SK-N-SH (cell line): ENCODE measurements at regions not wholly inside any gene's neighbourhood (a gene's known extent, or its start where the extent isn't known, plus 50 kb on each side); places are given as distances from the start of the nearest gene placed in this dataset.

ENCODE experiments used
- CTCF ChIA-PET: fragments of 300-600, 350-600 bp; formaldehyde crosslinking; extraction: SDS; loops from one replicate; lab custom pipeline; 2021; lab: Yijun Ruan, JAX
- POLR2A ChIA-PET: fragments of 350-600 bp; sonication (Branson Sonifier 250); formaldehyde crosslinking; extraction: SDS; loops from one replicate; lab custom pipeline; 2020; ENCODE audit warnings: antibody characterized with exemption, inconsistent platforms; lab: Yijun Ruan, JAX
- DNase-seq: peaks from one replicate; pipeline ENCODE4 v3.0.0; 2012
- H2AFZ ChIP-seq: fragments of 200-600 bp; sonication (generic); 2 replicates; pipeline ENCODE4 v1.8.1; 2016; ENCODE audit warnings: antibody characterized with exemption, mild to moderate bottlenecking, low read depth
- H3F3A ChIP-seq: fragments of 200-600 bp; sonication (generic); replicated peaks from 2 replicates; pipeline ENCODE3; 2016; ENCODE audit warnings: antibody characterized with exemption, mild to moderate bottlenecking; ENCODE audit not compliant: insufficient read depth
- H3K27ac ChIP-seq, 2 experiments: fragments of 200-500 bp in 1 of 2; fragments of 200-600 bp in 1 of 2; sonication (Bioruptor generic) in 1 of 2; sonication (generic), shearing (Covaris generic) in 1 of 2; 2 replicates each; pipeline versions ENCODE4 v1.5.1 to v1.6.1; 2014 to 2016; ENCODE audit warnings: low read depth in 2 of 2, inconsistent platforms in 1 of 2, low read length in 1 of 2, mild to moderate bottlenecking in 1 of 2, mixed read lengths in 1 of 2
- H3K27me3 ChIP-seq: fragments of 200-600 bp; sonication (generic), shearing (Covaris generic); 2 replicates; pipeline ENCODE4 v1.6.1; 2016; ENCODE audit warnings: mixed run types; ENCODE audit not compliant: insufficient read depth
- H3K36me3 ChIP-seq, 2 experiments: fragments of 200-500 bp in 1 of 2; fragments of 200-600 bp in 1 of 2; sonication (Bioruptor generic) in 1 of 2; sonication (generic) in 1 of 2; replicated peaks in 1 of 2; 2 replicates each; pipeline versions ENCODE3 to v1.5.1; 2014 to 2016; ENCODE audit warnings: low read length in 1 of 2, mild to moderate bottlenecking in 1 of 2; ENCODE audit not compliant: insufficient read depth in 2 of 2, control insufficient read depth in 1 of 2
- H3K4me1 ChIP-seq, 2 experiments: fragments of 200-500 bp in 1 of 2; fragments of 200-600 bp in 1 of 2; sonication (Bioruptor generic) in 1 of 2; sonication (generic), shearing (Covaris generic) in 1 of 2; 2 replicates each; pipeline versions ENCODE4 v1.5.1 to v1.6.1; 2014 to 2016; ENCODE audit warnings: low read depth in 1 of 2, low read length in 1 of 2, mixed run types in 1 of 2; ENCODE audit not compliant: insufficient read depth in 2 of 2, control insufficient read depth in 1 of 2
- H3K4me2 ChIP-seq: fragments of 200-600 bp; sonication (generic), shearing (Covaris generic); 2 replicates; pipeline ENCODE4 v1.6.1; 2017; ENCODE audit warnings: mixed run types
- H3K4me3 ChIP-seq, 2 experiments: fragments of 200-500 bp in 1 of 2; fragments of 200-600 bp in 1 of 2; sonication (Bioruptor generic) in 1 of 2; sonication (generic), shearing (Covaris generic) in 1 of 2; 2 replicates each; pipeline versions ENCODE4 v1.5.1 to v1.8.1; 2014 to 2016; ENCODE audit warnings: low read depth in 2 of 2, inconsistent platforms in 1 of 2, low read length in 1 of 2, mild to moderate bottlenecking in 1 of 2, mixed read lengths in 1 of 2, moderate library complexity in 1 of 2
- H3K79me2 ChIP-seq: fragments of 200-600 bp; sonication (generic); 2 replicates; pipeline ENCODE4 v1.8.1; 2017; ENCODE audit warnings: mild to moderate bottlenecking; ENCODE audit not compliant: insufficient read depth
- H3K9ac ChIP-seq: fragments of 200-600 bp; sonication (generic); 2 replicates; pipeline ENCODE4 v1.6.1; 2017; ENCODE audit warnings: mixed run types
- H3K9me2 ChIP-seq: fragments of 200-600 bp; sonication (generic); 2 replicates; pipeline ENCODE4 v1.6.1; 2017; ENCODE audit warnings: mixed run types
- H3K9me3 ChIP-seq: fragments of 200-600 bp; sonication (generic); 2 replicates; pipeline ENCODE4 v1.6.1; 2017; ENCODE audit warnings: mixed run types, mild to moderate bottlenecking, moderate library complexity
- H4K20me1 ChIP-seq: fragments of 200-600 bp; sonication (generic); 2 replicates; pipeline ENCODE4 v1.6.1; 2017; ENCODE audit warnings: mild to moderate bottlenecking, mixed run types; ENCODE audit not compliant: insufficient read depth
- CHD2 ChIP-seq: fragments of 150-350 bp; IDR thresholded peaks from 2 replicates; pipeline ENCODE4 v1.6.1; 2018; ENCODE audit warnings: low read length; ENCODE audit not compliant: partially characterized antibody
- EP300 ChIP-seq, 2 experiments: IDR thresholded peaks; 2 replicates each; pipeline versions ENCODE4 v1.4.0 to v1.6.1; 2012; ENCODE audit warnings: borderline replicate concordance in 1 of 2, low read depth in 1 of 2, low read length in 1 of 2
- FOSL2 ChIP-seq: IDR thresholded peaks from 2 replicates; pipeline ENCODE4 v1.4.0; 2012; ENCODE audit warnings: low read depth, mild to moderate bottlenecking, moderate library complexity, borderline replicate concordance
- FOXJ3 ChIP-seq: sonication (generic); formaldehyde crosslinking; IDR thresholded peaks from 2 replicates; pipeline ENCODE4 v1.5.1; 2020; ENCODE audit warnings: mild to moderate bottlenecking, missing genetic modification reagents
- FOXM1 ChIP-seq: IDR thresholded peaks from 2 replicates; pipeline ENCODE4 v1.4.0; 2012; ENCODE audit warnings: low read depth, mild to moderate bottlenecking
- IRF3 ChIP-seq: fragments of 150-350 bp; IDR thresholded peaks from 2 replicates; pipeline ENCODE4 v1.6.1; 2016; ENCODE audit warnings: mild to moderate bottlenecking, low read depth, low read length
- MAX ChIP-seq: IDR thresholded peaks from 2 replicates; pipeline ENCODE4 v1.4.0; 2012; ENCODE audit warnings: low read depth
- MEF2A ChIP-seq: IDR thresholded peaks from 2 replicates; pipeline ENCODE4 v1.4.0; 2012; ENCODE audit warnings: low read depth, borderline replicate concordance
- NRF1 ChIP-seq: IDR thresholded peaks from 2 replicates; pipeline ENCODE4 v1.6.1; 2012; ENCODE audit warnings: low read depth, mild to moderate bottlenecking, low read length
- PBX3 ChIP-seq: IDR thresholded peaks from 2 replicates; pipeline ENCODE4; 2012
- RFX5 ChIP-seq: IDR thresholded peaks from 2 replicates; pipeline ENCODE4 v1.6.1; 2012; ENCODE audit warnings: mild to moderate bottlenecking, improper control_type of control experiment, low read length
- RXRA ChIP-seq: IDR thresholded peaks from 2 replicates; pipeline ENCODE4 v1.4.0; 2012; ENCODE audit warnings: low read depth, mild to moderate bottlenecking, borderline replicate concordance
- SIN3A ChIP-seq: IDR thresholded peaks from 2 replicates; pipeline ENCODE4 v1.6.1; 2012; ENCODE audit warnings: low read depth, mild to moderate bottlenecking, low read length, moderate library complexity, borderline replicate concordance
- TCF12 ChIP-seq: IDR thresholded peaks from 2 replicates; pipeline ENCODE4 v1.4.0; 2012
- TEAD4 ChIP-seq: IDR thresholded peaks from 2 replicates; pipeline ENCODE4 v1.4.0; 2012; ENCODE audit warnings: mild to moderate bottlenecking, borderline replicate concordance; ENCODE audit not compliant: insufficient read depth
- USF1 ChIP-seq: IDR thresholded peaks from 2 replicates; pipeline ENCODE4 v1.4.0; 2012; ENCODE audit warnings: low read depth, borderline replicate concordance
- YY1 ChIP-seq: IDR thresholded peaks from 2 replicates; pipeline ENCODE4 v1.4.0; 2012; ENCODE audit warnings: low read depth, mild to moderate bottlenecking
- WGBS: methylation state at CpG from one replicate; pipeline ENCODE4 v1.1.6; 2017; ENCODE audit warnings: low lambda C conversion rate; 5-methylcytosine and 5-hydroxymethylcytosine counted together

GRCh38 chr13:109629737-109630136 lies 156.6 kb downstream of the IRS2 start (continued):
- no peak for TF ChIP-seq FOSL2
- no peak for TF ChIP-seq TCF12
- TF ChIP-seq MAX: no peak

GRCh38 chr13:109628251-109628699 lies 158.1 kb downstream of the IRS2 start:
- H3K9ac ChIP-seq: no peak overlapping the region
- no peak overlapping the region for H3K4me3 ChIP-seq
- POLR2A ChIA-PET: no interaction called here
- DNase-seq: no peak
- no peaks in the 10 kb centered on the region for H3K79me2 ChIP-seq
- peaks cover 0 to 4% of the 10 kb centered on the region in 2 experiments; a peak in 1 of 4 replicates for H3K4me1 ChIP-seq
- H3F3A ChIP-seq: no peaks in the 10 kb centered on the region
- no peaks in the 10 kb centered on the region for H3K27me3 ChIP-seq
- H4K20me1 ChIP-seq: no peaks in the 10 kb centered on the region
- H3K27ac ChIP-seq: peak overlapping the region in 1 of 2 experiments; percentile 53; a peak in 2 of 4 replicates
- no peaks in the 10 kb centered on the region for H3K9me3 ChIP-seq
- TF ChIP-seq IRF3: no peak
- peak; percentile 51; the same call in 1 of the 2 replicates for TF ChIP-seq MEF2A
- TF ChIP-seq TCF12: peak; percentile 72
- TF ChIP-seq RXRA: 0 out of 2 replicates have a peak, but pooled peaks have one; percentile 40
- TF ChIP-seq PBX3: peak; percentile 74
- peak in 1 of 2 experiments; percentile 27; a peak in 1 of 4 replicates for TF ChIP-seq EP300 (IDR thresholded peaks at IDR 0.05; ENCODE audit: borderline replicate concordance in 1 of 2, low read depth in 1 of 2, low read length in 1 of 2)
- peak; percentile 66; the same call in 1 of the 2 replicates for TF ChIP-seq FOSL2
- no peak for TF ChIP-seq NRF1
- H3K9me2 ChIP-seq: no peaks in the 10 kb centered on the region
- peak overlapping the region; percentile 35; the same call in 1 of the 2 replicates for H2AFZ ChIP-seq
- H3K36me3 ChIP-seq: no peaks in the 10 kb centered on the region
- WGBS: 32% methylated on average over 2 of the region's 2 CpGs
- H3K4me2 ChIP-seq: no peak overlapping the region
- CTCF ChIA-PET: no interaction called here

- TF ChIP-seq USF1: no peak
- no peak for TF ChIP-seq MEF2A
- no peak for TF ChIP-seq IRF3
- no peak for TF ChIP-seq FOXJ3 (CRISPR knock-in tag)
- no peak for TF ChIP-seq MAX
- TF ChIP-seq CHD2: no peak
- TF ChIP-seq SIN3A: no peak
- no peak for TF ChIP-seq FOXM1
- no peak for TF ChIP-seq YY1
- TF ChIP-seq TEAD4: no peak
- TF ChIP-seq RFX5: no peak
- no peak for TF ChIP-seq RXRA
- TF ChIP-seq, all 33 proteins: peak for 0
- H4K20me1 ChIP-seq: no peaks in the 10 kb centered on the region
- no peak overlapping the region for H2AFZ ChIP-seq
- no peak overlapping the region for H3K4me3 ChIP-seq
- WGBS: 95% methylated on average over 2 of the region's 2 CpGs
- H3K4me2 ChIP-seq: no peak overlapping the region
- H3K27me3 ChIP-seq: no peaks in the 10 kb centered on the region
- no peaks in the 10 kb centered on the region for H3K36me3 ChIP-seq
- ChIA-PET POLR2A (no interaction called here), CTCF (no interaction called here)
- DNase-seq: no peak
- H3K79me2 ChIP-seq: no peaks in the 10 kb centered on the region
- H3F3A ChIP-seq: no peaks in the 10 kb centered on the region
- H3K27ac ChIP-seq: peak overlapping the region in 1 of 2 experiments; percentile 53; a peak in 2 of 4 replicates
- H3K9me2 ChIP-seq: no peaks in the 10 kb centered on the region
- no peak overlapping the region for H3K9ac ChIP-seq
- peaks cover 0 to 4% of the 10 kb centered on the region in 2 experiments; a peak in 1 of 4 replicates for H3K4me1 ChIP-seq
- no peaks in the 10 kb centered on the region for H3K9me3 ChIP-seq
Observed at GRCh38 chr13:109627649-109628048, 158.7 kb downstream of the IRS2 start.
